GM21529 (cell line): ENCODE measurements at regions not wholly inside any gene's neighbourhood (a gene's known extent, or its start where the extent isn't known, plus 50 kb on each side); places are given as distances from the start of the nearest gene placed in this dataset.

ENCODE experiments used
- ATAC-seq: cut with Tn5 transposase; IDR thresholded peaks from one replicate; pipeline ENCODE4 v1.9.1; 2021; ENCODE audit not compliant: unreplicated experiment

DNA sequence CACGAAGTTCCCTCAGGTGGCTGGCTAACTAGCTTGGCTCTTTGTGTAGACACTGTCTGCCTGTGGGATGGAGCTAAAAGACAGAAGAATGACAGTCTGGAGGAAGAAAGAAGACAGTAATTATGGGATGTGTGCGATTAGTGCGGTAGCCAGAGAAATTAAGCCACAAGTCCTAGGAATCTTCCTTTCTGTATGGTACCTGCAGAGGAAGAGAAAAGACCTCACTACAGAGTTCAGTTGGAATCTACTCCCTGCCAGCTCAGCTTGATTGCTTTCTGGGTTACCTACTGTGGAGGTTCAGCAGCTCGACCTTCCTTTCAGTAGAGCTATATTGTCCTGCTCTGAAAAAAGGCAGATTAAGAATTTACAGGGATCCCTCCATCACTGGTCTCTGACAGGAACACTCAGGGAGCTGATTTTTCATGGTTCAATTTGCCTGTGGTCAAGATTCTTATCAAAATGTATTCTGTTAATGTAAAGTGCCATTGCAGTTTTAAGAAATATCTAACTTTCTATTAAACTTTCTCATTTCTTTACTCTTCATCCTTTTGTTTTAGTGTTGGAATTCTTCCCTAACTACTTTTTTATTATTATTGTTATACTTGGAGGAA, 187.2 kb downstream of the CENPW start:
- ATAC-seq: no peak

DNA sequence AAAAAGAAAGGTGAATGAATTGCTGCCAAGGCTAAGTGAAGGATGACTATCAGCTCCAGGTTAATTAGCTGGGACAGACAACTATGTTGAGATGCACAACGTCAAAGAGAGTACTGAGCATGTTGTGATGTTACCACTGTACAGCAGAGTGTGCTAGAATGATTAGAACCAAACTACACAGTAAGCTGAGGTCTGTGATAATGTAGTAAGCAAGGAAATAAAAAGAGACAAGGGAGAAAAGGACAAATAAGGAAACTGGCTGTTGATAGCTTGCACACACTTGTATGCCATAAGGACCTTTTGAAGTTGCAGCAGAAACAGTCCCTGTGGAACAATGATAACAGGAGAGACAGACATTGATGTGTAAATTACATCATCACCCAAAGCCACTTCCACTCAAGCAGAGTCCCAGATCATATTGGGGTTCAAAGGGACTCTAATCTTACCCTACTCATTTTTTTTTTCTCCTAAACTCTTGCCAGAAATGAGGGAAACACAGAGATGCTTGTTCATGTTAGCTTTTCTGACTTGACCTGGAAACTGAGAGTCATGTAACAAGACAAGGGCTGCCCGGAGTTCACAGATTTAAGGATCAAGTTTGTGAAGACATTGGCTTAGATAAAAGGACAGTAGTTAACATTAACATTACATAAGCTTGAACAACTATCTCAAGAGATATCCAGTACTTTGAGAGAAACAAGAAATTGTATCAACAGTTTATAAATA, 189.9 kb downstream of the CENPW start:
- ATAC-seq: no peak

GRCh38 chr6:126530775-126531174, 190.9 kb downstream of the CENPW start:
- no peak for ATAC-seq

GRCh38 chr6:126531286-126531685, 191.4 kb downstream of the CENPW start:
- ATAC-seq: peak; percentile 21

DNA sequence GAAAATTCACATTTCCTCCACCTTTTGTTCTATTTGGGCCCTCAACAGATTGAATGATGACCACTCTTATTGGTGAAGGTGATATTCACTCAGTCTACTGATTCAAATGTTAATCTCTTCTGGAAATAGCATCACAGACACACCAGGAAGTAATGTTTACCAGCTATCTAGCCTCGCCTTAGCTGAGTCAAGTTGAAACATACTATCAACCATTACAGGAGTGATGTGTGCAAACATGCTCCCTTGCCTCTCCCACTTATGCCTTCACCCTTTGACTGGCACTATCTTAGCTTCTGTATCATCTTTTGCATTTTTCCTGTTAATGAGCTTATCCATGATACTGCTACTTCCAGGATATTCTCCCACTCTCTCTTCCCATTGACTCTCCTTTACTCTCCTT, 191.9 kb downstream of the CENPW start:
- ATAC-seq: peak; percentile 74

DNA sequence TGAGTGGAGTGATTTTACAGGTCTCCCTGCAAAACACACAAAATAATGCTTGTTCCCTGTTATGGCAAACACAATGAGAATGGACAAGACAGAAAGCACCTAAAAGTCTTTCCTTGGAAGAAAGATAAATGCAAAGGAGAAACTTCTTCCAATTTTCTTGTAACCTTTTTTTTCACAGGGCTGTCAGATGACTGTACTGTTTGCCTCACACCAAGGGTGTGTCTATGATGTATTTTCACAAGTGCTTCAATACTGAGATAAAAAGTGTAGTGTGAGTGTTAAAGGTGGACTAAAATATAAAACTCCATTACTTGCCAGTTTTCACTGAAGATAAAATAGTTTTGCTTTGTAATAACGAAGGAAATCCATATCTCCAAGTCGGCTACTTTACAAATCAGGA, 194.5 kb downstream of the CENPW start:
- no peak for ATAC-seq

DNA sequence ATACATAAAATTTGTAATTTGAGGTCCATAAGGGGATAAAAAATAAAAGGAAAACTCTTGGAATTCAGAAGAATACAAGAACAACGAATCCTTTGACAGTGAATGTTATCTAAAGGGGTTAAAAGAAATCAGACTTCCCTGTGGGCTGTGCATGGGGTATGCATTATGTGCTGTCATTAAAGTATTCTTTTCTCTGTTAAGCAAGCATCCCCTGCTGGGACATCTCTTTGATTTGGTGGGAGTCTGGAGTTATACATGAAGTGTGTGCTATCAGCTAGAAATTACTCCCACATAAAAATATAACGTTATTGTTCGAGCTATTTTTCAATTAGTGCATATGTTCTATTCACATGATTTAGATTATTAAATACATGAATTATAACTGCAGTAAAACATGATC, 195.2 kb downstream of the CENPW start:
- no peak for ATAC-seq

DNA sequence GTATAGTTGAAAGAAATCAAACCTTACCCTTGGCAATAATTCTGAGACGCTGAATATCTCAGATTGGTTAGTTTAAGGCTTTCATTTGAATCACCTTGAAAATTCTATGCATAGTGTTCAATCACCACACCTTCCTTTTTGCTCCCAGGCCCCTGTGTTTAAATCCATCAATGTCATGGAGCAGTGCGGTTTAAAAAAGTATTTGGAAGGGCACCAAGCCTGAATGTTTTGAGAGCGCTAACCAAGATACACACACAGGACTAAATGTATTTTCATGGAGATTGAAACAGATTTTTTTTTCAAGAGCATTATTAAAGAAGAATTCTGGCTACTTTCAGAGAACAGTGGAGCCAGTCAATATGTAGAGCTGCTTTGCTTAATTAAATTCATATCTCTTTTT, 195.7 kb downstream of the CENPW start:
- ATAC-seq: no peak

DNA sequence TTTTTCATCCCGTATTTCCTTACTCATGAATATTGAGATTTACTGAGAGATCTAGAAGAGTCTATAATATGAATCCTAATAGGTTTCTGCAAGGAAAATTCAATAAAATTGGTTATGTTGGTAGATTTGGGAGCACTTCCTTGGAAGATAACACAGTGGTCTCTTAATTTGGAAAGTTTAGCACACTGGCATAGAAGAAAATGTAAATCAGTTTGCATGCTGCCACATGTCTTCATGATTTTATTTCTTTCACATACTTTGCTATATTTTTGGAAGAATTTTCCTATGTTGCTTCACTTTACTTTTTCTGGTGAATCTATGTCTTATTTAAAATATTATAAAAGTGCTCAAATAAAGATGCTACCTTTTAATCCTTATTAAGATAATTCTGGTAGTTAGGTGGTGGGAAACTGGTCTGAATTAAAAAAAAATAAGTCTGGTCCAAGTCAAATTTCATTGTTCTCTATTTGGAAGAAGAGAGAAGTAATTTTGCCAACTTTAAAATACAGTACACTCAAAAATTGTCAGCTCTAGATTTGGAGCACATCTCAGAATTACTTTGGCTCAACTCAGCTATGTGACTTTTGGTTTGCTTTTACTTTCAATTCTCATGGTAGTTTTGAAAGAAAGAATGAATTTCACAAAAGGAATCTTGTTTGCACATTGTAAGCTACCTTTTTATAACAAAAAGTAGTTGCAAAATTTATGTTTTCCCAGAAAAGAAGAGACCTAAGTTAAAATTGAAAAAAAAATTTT, 197.3 kb downstream of the CENPW start:
- ATAC-seq: no peak

DNA sequence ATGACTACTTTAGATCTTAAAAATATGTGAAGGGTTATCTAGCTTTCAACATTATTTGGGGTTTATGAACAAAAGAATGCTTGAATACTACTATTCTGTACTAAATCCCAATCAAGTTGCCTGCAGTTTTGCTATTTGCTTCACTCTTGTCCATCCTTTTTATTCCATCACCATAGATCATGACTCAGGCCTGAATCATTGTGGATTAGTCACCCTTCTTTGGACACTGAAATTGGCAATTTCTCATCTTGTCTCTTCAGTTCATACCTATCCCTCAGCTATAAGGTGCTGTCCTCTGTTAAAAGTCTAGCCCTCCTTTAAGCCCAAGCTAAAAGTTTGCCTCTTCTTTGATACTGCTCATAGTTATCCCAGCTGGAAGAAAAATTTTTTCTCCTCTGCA, 199.1 kb downstream of the CENPW start:
- ATAC-seq: no peak

DNA sequence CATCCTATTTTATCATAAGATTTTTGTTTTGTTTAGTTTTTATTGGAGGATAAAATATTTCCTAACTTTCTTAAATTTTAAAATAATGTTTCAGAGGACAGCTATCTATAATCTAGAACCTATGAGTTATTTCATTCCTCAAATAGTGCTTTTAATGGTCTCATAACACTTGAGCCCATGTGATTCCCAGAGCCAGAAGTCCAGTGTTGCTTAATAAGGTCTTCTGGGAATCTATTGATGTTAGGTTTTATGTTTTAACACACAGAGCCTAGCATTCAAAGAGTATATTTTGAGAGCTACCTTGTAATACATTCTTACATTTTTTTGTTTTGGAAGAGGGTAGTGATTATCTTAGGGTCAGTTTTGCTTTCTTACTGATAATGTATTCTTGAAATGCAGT, 200.2 kb downstream of the CENPW start:
- ATAC-seq: no peak

DNA sequence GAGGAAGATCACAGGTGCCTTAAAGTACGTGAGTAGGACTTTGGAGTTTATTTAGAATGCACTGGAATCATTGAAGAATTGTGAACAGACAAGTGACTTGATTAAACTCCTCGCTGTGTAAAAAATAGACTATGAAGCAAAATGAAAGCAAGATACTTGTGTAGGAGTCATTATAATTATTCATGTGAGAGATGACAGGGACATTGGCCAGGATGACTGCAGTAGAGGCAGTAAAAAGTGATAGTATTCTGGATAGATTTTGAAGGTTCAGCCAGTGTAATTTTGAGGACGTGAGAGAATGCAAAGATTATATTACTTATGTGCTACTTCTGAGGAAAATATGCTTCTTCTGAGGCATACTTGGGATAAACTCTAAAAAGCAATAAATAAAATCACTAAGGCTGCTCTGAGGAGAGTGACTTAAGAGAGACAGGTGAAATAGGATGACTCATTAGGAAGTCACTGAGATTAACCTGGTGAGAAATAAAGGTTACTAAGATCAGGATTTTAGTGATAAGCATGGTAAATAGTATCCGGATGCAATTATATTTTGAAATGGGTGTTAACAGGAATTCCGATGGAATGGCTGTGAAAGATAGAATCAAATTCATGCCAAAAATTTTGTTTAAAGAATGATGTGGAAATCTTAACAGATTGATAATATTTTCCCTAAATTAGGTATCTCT, 202.0 kb downstream of the CENPW start:
- no peak for ATAC-seq

GRCh38 chr6:126546541-126547120, 206.7 kb downstream of the CENPW start:
- no peak for ATAC-seq

DNA sequence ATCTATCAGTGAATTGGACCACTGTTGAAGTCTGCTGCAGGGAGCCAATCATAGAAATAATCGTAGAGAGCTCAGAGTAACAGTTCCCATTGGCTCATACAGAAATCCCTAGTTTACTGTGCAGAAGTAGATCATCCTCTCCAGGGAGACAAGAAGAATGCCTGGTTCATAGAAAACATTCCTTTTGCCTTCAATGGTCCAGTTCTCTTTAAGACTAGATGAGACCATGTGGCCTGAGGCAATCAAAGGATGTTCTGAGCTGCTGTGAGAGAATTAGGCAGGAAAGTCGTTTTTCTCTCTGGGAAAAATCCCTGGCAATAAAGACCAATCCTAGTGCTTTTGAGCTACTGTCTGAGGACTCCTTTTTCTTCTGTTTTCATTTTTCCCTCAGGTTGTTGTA, 208.4 kb downstream of the CENPW start:
- ATAC-seq: no peak

DNA sequence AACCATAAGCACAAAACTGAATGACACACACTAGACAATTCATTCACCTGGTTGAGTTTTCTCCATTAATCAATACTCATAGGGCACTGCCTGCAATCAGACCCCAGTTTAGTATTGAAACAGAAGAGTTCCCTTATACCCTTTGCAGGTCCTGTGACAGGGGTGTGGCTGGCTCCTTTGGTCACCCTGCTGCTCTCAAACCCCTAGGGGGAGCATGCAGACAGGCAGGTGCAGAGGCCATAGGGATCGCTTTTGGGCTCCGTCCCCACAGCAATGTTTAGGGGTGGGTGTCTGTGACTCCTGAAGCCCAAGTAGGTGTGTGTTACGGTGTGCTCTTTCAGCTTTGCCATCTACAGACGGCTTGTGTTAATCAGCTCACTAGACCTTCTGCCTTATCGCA, 210.4 kb downstream of the CENPW start:
- ATAC-seq: no peak

GRCh38 chr6:126551832-126552231, 211.9 kb downstream of the CENPW start:
- ATAC-seq: no peak

DNA sequence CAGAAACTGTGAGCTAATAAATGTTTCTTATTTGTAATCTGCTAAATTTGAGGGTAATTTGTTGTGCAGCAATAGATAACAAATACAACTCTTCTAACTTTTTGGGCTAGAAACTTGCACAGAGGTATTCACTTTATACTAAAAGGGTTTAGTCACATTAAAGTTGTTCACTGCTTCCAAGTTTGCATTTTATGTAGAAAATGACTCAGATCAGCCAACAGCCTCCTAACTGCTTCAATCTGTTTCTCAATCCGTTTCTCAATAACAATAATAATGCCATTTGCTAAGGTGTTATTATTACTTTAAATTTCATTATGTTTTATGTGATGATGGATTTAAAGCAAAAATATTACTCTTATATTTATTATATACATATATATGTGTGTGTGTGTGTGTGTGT, 213.9 kb downstream of the CENPW start:
- ATAC-seq: no peak

- no peak for ATAC-seq
Measured at GRCh38 chr6:126570507-126570906, 230.6 kb downstream of the CENPW start.

- ATAC-seq: no peak
Measured at GRCh38 chr6:126574301-126574700, 234.4 kb downstream of the CENPW start.

DNA sequence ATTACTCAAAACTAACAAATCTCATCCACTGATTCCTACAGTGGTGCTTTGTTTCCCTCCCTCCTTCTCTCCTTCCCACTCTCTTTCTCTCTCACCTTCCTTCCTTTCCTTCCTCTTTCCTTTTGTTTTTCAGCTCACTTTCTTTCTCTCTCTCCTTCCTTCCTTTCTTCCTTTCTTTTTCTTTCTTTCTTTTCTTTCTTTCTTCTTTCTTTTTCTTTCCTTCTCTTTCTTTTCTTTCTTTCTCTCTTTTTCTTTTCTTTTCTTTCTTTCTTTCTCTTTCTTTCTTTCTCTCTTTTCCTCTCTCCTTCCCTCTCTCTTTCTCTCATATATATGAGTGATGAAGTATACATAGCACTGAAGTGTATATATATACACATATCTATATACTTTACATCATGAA, 241.4 kb downstream of the CENPW start:
- no peak for ATAC-seq

DNA sequence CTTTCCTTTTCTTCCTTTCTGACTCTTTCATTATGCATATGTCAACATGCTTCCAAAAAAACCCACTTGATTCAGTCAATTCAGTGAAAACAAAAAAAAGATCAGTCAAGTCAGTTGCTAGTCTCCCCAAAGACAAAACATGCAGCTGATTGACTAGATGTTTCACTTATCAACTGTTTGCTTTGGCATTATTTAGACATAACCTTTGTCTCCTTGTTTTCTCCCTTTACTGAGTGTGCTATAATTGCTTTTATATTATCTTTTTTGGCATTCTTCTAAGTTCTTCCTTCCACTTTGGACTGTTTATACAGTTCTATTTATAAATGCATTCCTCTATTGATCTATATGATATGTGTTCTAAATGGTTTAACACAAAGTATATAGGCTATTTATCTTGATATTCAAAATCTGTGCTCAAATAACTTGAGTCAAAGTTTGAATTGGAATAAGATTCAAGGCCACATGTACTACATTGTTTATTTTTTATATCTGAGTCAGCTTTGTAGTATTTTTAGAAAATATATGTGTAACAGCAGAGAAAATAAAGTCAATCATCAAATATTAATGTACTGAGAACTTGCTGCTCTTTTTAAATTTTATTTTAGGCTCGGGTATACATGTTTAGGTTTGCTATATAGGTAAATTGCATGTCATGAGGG, 260.5 kb downstream of the CENPW start:
- no peak for ATAC-seq
